K562 (cell line): ENCODE measurements at regions not wholly inside any gene's neighbourhood (a gene's known extent, or its start where the extent isn't known, plus 50 kb on each side); places are given as distances from the start of the nearest gene placed in this dataset.

Source experiments
- ATAC-seq: fragments of 200-7000 bp; cut with Tn5 transposase; 3 replicates; pipeline ENCODE4 v1.9.1; 2020; ENCODE audit warnings: moderate library complexity
- BruUV-seq: library from RNA; stranded (reverse); fragments of 400-500 nt; replicated peaks from 2 replicates; lab custom pipeline; 2021; lab: Mats Ljungman, UMichigan
- CTCF ChIA-PET: fragments of 300-600 bp; formaldehyde crosslinking; extraction: SDS; loops from one replicate; lab custom pipeline; 2021; ENCODE audit warnings: low intra/inter-chr PET ratio; lab: Yijun Ruan, JAX
- POLR2A ChIA-PET: fragments of 300-600, 350-650 bp; sonication (Branson Sonifier 250); formaldehyde crosslinking; extraction: SDS; loops from one replicate; lab custom pipeline; 2021; ENCODE audit warnings: antibody characterized with exemption, inconsistent platforms; lab: Yijun Ruan, JAX
- DNase-seq, 4 experiments: peaks; one replicate each; pipeline versions ENCODE4 v3.0.0 to v3.0.0-alpha.2; 2011 to 2018; ENCODE audit warnings: low spot score in 3 of 4, mixed read lengths in 3 of 4; ENCODE audit errors: extremely low read depth in 1 of 4
- FAIRE-seq: peaks from 2 replicates; lab custom pipeline; 2011; peaks lifted over from hg19 to GRCh38; lab: Jason Lieb, UNC
- H2AFZ ChIP-seq: 2 replicates; pipeline ENCODE4 v1.6.0; 2011; ENCODE audit warnings: low read depth, low read length, control low read depth, inconsistent platforms
- H3K27ac ChIP-seq: fragments of 200-600 bp; 3 replicates; pipeline ENCODE4 v1.8.0; 2011; ENCODE audit warnings: low read depth, mild to moderate bottlenecking, control low read depth, inconsistent platforms, low read length, moderate library complexity, mixed read lengths; ENCODE audit errors: extremely low read depth
- H3K27me3 ChIP-seq, 2 experiments: fragments of 300-600 bp in 1 of 2; 2 replicates in 1 of 2; 3 replicates in 1 of 2; pipeline versions ENCODE4 v1.6.0 to v1.8.0; 2011; ENCODE audit warnings: inconsistent platforms in 2 of 2, low read length in 2 of 2, mild to moderate bottlenecking in 1 of 2, mixed read lengths in 1 of 2, moderate library complexity in 1 of 2; ENCODE audit not compliant: control insufficient read depth in 2 of 2, insufficient read depth in 2 of 2
- H3K36me3 ChIP-seq: fragments of 300-600 bp; 3 replicates; pipeline ENCODE4 v1.8.0; 2011; ENCODE audit warnings: mild to moderate bottlenecking, low read length, inconsistent platforms; ENCODE audit not compliant: control insufficient read depth, insufficient read depth
- H3K4me1 ChIP-seq, 2 experiments: fragments of 200-600 bp in 1 of 2; replicated peaks in 1 of 2; 2 replicates in 1 of 2; 3 replicates in 1 of 2; pipeline versions ENCODE4 v1.5.1 to v1.8.0; 2011; ENCODE audit warnings: inconsistent platforms in 2 of 2, low read length in 2 of 2, mild to moderate bottlenecking in 1 of 2, mixed read lengths in 1 of 2, moderate library complexity in 1 of 2; ENCODE audit not compliant: control insufficient read depth in 2 of 2, insufficient read depth in 2 of 2
- H3K4me2 ChIP-seq: 2 replicates; pipeline ENCODE4 v1.6.1; 2011; ENCODE audit warnings: low read length, control low read depth, inconsistent platforms, mixed read lengths; ENCODE audit not compliant: insufficient read depth
- H3K4me3 ChIP-seq: fragments of 200-600 bp; sonication (generic), shearing (Covaris generic); 2 replicates; pipeline ENCODE4 v1.5.1; 2016; ENCODE audit warnings: control low read depth, inconsistent platforms
- H3K79me2 ChIP-seq: fragments of 200-600 bp; 3 replicates; pipeline ENCODE4 v1.8.0; 2011; ENCODE audit warnings: low read length, inconsistent platforms; ENCODE audit not compliant: control insufficient read depth, insufficient read depth
- H3K9ac ChIP-seq, 2 experiments: 2 replicates each; pipeline versions ENCODE4 v1.6.0 to v1.6.1; 2011; ENCODE audit warnings: low read depth in 2 of 2, low read length in 2 of 2, control low read depth in 1 of 2, inconsistent platforms in 1 of 2, mild to moderate bottlenecking in 1 of 2, mixed read lengths in 1 of 2; ENCODE audit not compliant: insufficient read depth in 1 of 2
- H3K9me1 ChIP-seq: one replicate; pipeline ENCODE4 v1.6.0; 2011; ENCODE audit warnings: inconsistent platforms, mild to moderate bottlenecking, low read length, moderate library complexity; ENCODE audit not compliant: control insufficient read depth, insufficient read depth
- H3K9me3 ChIP-seq: replicated peaks from 2 replicates; pipeline ENCODE4 v1.5.1; 2011; ENCODE audit warnings: low read depth, low read length, inconsistent platforms; ENCODE audit not compliant: control insufficient read depth, insufficient read depth
- H4K20me1 ChIP-seq: replicated peaks from 2 replicates; pipeline ENCODE4 v1.6.1; 2011; ENCODE audit warnings: low read length, inconsistent platforms, mixed read lengths; ENCODE audit not compliant: control insufficient read depth, insufficient read depth
- ARNT ChIP-seq, 2 experiments: fragments of 450-650 bp; IDR thresholded peaks; 2 replicates each; pipeline ENCODE4 v1.6.1; 2016; ENCODE audit warnings: mild to moderate bottlenecking in 1 of 2
- E2F1 ChIP-seq: sonication (generic); formaldehyde crosslinking; IDR thresholded peaks from 2 replicates; pipeline ENCODE4 v1.8.1; 2023; ENCODE audit warnings: mild to moderate bottlenecking, missing genetic modification reagents, moderate library complexity
- ETV5 ChIP-seq: sonication (generic); formaldehyde crosslinking; IDR thresholded peaks from 2 replicates; pipeline ENCODE4 v1.4.0; 2020; ENCODE audit warnings: low read depth, mild to moderate bottlenecking, missing genetic modification reagents
- FOXK1 ChIP-seq: sonication (generic); formaldehyde crosslinking; IDR thresholded peaks from 2 replicates; pipeline ENCODE4 v1.8.0; 2022; ENCODE audit warnings: missing genetic modification reagents, mild to moderate bottlenecking, borderline replicate concordance
- NFE2 ChIP-seq: IDR thresholded peaks from 2 replicates; pipeline ENCODE4 v1.6.1; 2014; ENCODE audit warnings: antibody characterized with exemption, low read depth
- NFIX ChIP-seq: fragments of 250-450 bp; sonication (Bioruptor Pico); IDR thresholded peaks from 2 replicates; pipeline ENCODE4 v1.4.0; 2020; ENCODE audit warnings: low read depth, mild to moderate bottlenecking, moderate library complexity
- PML ChIP-seq: IDR thresholded peaks from 2 replicates; pipeline ENCODE4 v1.6.1; 2012; ENCODE audit warnings: low read length, inconsistent platforms
- SNRNP70 ChIP-seq: fragments of 200-400 bp; formaldehyde crosslinking; optimal IDR thresholded peaks from 2 replicates; pipeline ENCODE3; 2017; ENCODE audit warnings: low read depth, low read length
- ZNF212 ChIP-seq: fragments of 450-650 bp; formaldehyde crosslinking; IDR thresholded peaks from 2 replicates; pipeline ENCODE4 v1.4.0; 2020; ENCODE audit warnings: mild to moderate bottlenecking
- ZNF41 ChIP-seq: fragments of 250-450 bp; sonication (Bioruptor Pico); conservative IDR thresholded peaks from 2 replicates; pipeline ENCODE4 v1.4.0; 2020; ENCODE audit warnings: mild to moderate bottlenecking
- WGBS: fragments of 100-300 bp; shearing (Covaris generic); methylation state at CpG from one replicate; pipeline ENCODE4 v1.1.6; 2016; ENCODE audit warnings: low coverage, mixed read lengths; ENCODE audit not compliant: insufficient coverage; ENCODE audit errors: missing lambda C conversion rate; 5-methylcytosine and 5-hydroxymethylcytosine counted together
- in situ Hi-C: fragments of 300-500 bp; cut with MboI; formaldehyde crosslinking; loops from 4 replicates; pipeline ENCODE4 v1.15.0; 2018; ENCODE audit warnings: inconsistent platforms, mixed read lengths
- intact Hi-C: fragments of 100-400 bp; cut with micrococcal nuclease; formaldehyde crosslinking; loops from 2 replicates; pipeline ENCODE4 v1.14.2; 2022
- TF ChIP-seq, protein P1 (sequence below): fragments of 200-600 bp; sonication (generic); IDR thresholded peaks from one replicate; pipeline ENCODE4 v1.6.1; 2012; ENCODE audit warnings: mild to moderate bottlenecking, low read depth, low read length, inconsistent platforms
- TF ChIP-seq, protein P2 (sequence below): fragments of 250-450 bp; sonication (Bioruptor Pico); IDR thresholded peaks from 2 replicates; pipeline ENCODE4 v1.5.0; 2021

DNA sequence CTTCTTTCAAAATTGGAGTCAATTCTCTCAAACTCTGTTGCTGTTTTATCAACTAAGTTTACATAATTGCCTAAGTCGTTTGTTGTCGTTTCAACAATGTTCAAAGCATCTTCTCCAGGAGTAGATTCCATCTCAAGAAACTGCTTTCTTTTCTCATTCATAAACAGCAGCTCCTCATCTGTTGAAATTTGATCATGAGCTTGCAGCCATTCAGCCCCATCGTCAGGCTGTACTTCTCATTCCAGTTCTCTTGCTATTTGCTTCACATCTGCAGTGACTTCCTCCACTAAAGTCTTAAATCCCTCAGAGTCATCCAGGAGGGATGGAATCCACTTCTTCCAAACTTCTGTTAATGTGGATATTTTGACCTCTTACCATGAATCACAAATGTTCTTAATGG lies 230.6 kb downstream of the IRF8 start:
- no peak for FAIRE-seq
- in situ Hi-C loops = no loop called here
- TF ChIP-seq PML = no peak
- no peak for TF ChIP-seq SNRNP70
- TF ChIP-seq, protein P1, sequence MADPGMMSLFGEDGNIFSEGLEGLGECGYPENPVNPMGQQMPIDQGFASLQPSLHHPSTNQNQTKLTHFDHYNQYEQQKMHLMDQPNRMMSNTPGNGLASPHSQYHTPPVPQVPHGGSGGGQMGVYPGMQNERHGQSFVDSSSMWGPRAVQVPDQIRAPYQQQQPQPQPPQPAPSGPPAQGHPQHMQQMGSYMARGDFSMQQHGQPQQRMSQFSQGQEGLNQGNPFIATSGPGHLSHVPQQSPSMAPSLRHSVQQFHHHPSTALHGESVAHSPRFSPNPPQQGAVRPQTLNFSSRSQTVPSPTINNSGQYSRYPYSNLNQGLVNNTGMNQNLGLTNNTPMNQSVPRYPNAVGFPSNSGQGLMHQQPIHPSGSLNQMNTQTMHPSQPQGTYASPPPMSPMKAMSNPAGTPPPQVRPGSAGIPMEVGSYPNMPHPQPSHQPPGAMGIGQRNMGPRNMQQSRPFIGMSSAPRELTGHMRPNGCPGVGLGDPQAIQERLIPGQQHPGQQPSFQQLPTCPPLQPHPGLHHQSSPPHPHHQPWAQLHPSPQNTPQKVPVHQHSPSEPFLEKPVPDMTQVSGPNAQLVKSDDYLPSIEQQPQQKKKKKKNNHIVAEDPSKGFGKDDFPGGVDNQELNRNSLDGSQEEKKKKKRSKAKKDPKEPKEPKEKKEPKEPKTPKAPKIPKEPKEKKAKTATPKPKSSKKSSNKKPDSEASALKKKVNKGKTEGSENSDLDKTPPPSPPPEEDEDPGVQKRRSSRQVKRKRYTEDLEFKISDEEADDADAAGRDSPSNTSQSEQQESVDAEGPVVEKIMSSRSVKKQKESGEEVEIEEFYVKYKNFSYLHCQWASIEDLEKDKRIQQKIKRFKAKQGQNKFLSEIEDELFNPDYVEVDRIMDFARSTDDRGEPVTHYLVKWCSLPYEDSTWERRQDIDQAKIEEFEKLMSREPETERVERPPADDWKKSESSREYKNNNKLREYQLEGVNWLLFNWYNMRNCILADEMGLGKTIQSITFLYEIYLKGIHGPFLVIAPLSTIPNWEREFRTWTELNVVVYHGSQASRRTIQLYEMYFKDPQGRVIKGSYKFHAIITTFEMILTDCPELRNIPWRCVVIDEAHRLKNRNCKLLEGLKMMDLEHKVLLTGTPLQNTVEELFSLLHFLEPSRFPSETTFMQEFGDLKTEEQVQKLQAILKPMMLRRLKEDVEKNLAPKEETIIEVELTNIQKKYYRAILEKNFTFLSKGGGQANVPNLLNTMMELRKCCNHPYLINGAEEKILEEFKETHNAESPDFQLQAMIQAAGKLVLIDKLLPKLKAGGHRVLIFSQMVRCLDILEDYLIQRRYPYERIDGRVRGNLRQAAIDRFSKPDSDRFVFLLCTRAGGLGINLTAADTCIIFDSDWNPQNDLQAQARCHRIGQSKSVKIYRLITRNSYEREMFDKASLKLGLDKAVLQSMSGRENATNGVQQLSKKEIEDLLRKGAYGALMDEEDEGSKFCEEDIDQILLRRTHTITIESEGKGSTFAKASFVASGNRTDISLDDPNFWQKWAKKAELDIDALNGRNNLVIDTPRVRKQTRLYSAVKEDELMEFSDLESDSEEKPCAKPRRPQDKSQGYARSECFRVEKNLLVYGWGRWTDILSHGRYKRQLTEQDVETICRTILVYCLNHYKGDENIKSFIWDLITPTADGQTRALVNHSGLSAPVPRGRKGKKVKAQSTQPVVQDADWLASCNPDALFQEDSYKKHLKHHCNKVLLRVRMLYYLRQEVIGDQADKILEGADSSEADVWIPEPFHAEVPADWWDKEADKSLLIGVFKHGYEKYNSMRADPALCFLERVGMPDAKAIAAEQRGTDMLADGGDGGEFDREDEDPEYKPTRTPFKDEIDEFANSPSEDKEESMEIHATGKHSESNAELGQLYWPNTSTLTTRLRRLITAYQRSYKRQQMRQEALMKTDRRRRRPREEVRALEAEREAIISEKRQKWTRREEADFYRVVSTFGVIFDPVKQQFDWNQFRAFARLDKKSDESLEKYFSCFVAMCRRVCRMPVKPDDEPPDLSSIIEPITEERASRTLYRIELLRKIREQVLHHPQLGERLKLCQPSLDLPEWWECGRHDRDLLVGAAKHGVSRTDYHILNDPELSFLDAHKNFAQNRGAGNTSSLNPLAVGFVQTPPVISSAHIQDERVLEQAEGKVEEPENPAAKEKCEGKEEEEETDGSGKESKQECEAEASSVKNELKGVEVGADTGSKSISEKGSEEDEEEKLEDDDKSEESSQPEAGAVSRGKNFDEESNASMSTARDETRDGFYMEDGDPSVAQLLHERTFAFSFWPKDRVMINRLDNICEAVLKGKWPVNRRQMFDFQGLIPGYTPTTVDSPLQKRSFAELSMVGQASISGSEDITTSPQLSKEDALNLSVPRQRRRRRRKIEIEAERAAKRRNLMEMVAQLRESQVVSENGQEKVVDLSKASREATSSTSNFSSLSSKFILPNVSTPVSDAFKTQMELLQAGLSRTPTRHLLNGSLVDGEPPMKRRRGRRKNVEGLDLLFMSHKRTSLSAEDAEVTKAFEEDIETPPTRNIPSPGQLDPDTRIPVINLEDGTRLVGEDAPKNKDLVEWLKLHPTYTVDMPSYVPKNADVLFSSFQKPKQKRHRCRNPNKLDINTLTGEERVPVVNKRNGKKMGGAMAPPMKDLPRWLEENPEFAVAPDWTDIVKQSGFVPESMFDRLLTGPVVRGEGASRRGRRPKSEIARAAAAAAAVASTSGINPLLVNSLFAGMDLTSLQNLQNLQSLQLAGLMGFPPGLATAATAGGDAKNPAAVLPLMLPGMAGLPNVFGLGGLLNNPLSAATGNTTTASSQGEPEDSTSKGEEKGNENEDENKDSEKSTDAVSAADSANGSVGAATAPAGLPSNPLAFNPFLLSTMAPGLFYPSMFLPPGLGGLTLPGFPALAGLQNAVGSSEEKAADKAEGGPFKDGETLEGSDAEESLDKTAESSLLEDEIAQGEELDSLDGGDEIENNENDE = no peak
- TF ChIP-seq FOXK1 (CRISPR knock-in tag) = no peak
- TF ChIP-seq ZNF212 (CRISPR knock-in tag) = no peak
- TF ChIP-seq ZNF41 (CRISPR knock-in tag) = no peak
- no peak for TF ChIP-seq ETV5 (CRISPR knock-in tag)
- no peak for TF ChIP-seq NFE2
- no peak for TF ChIP-seq ARNT (IDR thresholded peaks at IDR 0.05)
- TF ChIP-seq, protein P2, sequence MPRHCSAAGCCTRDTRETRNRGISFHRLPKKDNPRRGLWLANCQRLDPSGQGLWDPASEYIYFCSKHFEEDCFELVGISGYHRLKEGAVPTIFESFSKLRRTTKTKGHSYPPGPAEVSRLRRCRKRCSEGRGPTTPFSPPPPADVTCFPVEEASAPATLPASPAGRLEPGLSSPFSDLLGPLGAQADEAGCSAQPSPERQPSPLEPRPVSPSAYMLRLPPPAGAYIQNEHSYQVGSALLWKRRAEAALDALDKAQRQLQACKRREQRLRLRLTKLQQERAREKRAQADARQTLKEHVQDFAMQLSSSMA (CRISPR knock-in tag) = no peak
- no peak for TF ChIP-seq E2F1 (CRISPR knock-in tag)
- no peak for TF ChIP-seq NFIX (CRISPR knock-in tag)

More for the DNA sequence above, 230.6 kb downstream of the IRF8 start:
- intact Hi-C loops = no loop called here
- Histone ChIP-seq H3K9ac (no peak overlapping the region), H3K4me2 (no peak overlapping the region), H3K27ac (no peak overlapping the region), H3K4me3 (no peak overlapping the region), H3K36me3 (no peaks in the 10 kb centered on the region), H3K9me1 (no peaks in the 10 kb centered on the region), H3K9me3 (no peaks in the 10 kb centered on the region), H3K79me2 (no peaks in the 10 kb centered on the region), H4K20me1 (no peaks in the 10 kb centered on the region), H2AFZ (no peak overlapping the region), H3K4me1 (no peaks in the 10 kb centered on the region), H3K27me3 (peaks cover 14 to 20% of the 10 kb centered on the region in 2 experiments; a peak in 4 of 5 replicates)
- no peak for ATAC-seq
- BruUV-seq = no TSS peak
- CTCF ChIA-PET = no interaction called here
- DNase-seq = no peak
- WGBS = 0% methylated on average over 3 of the region's 3 CpGs
- POLR2A ChIA-PET = no interaction called here
